Endothelial cell (in vitro differentiated cells): ENCODE measurements at regions not wholly inside any gene's neighbourhood (a gene's known extent, or its start where the extent isn't known, plus 50 kb on each side); places are given as distances from the start of the nearest gene placed in this dataset.

Experiments
- DNase-seq: peaks from one replicate; pipeline ENCODE4 v3.0.0; 2021; ENCODE audit warnings: low spot score
- H3K27ac Mint-ChIP-seq: one replicate; pipeline ENCODE4 v1.8.0; 2021; ENCODE audit warnings: mixed read lengths, inconsistent platforms; ENCODE audit not compliant: unreplicated experiment
- H3K27me3 Mint-ChIP-seq: one replicate; pipeline ENCODE4 v1.8.0; 2021; ENCODE audit warnings: mild to moderate bottlenecking, moderate library complexity, mixed read lengths, inconsistent platforms; ENCODE audit not compliant: unreplicated experiment
- H3K36me3 Mint-ChIP-seq: one replicate; pipeline ENCODE4 v1.8.0; 2021; ENCODE audit warnings: mild to moderate bottlenecking, low read depth, mixed read lengths, inconsistent platforms; ENCODE audit not compliant: unreplicated experiment
- H3K4me1 Mint-ChIP-seq: one replicate; pipeline ENCODE4 v1.8.0; 2021; ENCODE audit warnings: mild to moderate bottlenecking, mixed read lengths, inconsistent platforms; ENCODE audit not compliant: unreplicated experiment
- H3K4me3 Mint-ChIP-seq: one replicate; pipeline ENCODE4 v1.8.0; 2021; ENCODE audit warnings: mild to moderate bottlenecking, mixed read lengths, inconsistent platforms; ENCODE audit not compliant: unreplicated experiment
- H3K9me3 Mint-ChIP-seq: one replicate; pipeline ENCODE4 v1.8.0; 2021; ENCODE audit warnings: mixed read lengths, inconsistent platforms; ENCODE audit not compliant: unreplicated experiment
- CTCF ChIP-seq: fragments of 200-600 bp; sonication (generic); IDR thresholded peaks from one replicate; pipeline ENCODE4 v1.5.0; 2021; ENCODE audit warnings: antibody characterized with exemption; ENCODE audit not compliant: unreplicated experiment

DNA sequence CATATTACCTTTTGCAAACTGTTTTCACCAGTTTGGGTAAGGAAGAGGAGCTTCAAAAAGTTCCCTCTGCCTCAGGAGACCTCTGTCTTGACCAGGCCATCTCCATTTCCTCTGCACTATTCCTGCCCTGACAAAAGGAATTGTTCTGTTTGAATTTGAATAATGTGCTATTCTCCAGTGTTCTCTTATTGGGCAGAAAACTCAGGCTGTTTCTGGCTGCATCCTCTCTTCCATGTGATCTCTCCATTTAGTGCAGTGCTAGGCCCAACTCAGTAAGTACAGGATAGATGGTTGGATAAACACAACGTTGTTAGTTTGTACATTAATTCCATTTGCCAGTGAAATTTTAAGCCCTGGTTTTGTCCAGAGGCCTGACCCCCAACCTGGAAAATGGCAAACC is 102.2 kb upstream of the CELF4 start:
- peaks cover 5% of the 10 kb centered on the region for H3K27me3 Mint-ChIP-seq
- no peak for DNase-seq
- no peak for TF ChIP-seq CTCF
- H3K4me3 Mint-ChIP-seq = no peak overlapping the region
- H3K36me3 Mint-ChIP-seq = no peaks in the 10 kb centered on the region
- no peak overlapping the region for H3K27ac Mint-ChIP-seq
- no peaks in the 10 kb centered on the region for H3K9me3 Mint-ChIP-seq
- H3K4me1 Mint-ChIP-seq = peaks cover 32% of the 10 kb centered on the region

- TF ChIP-seq CTCF = no peak
- no peak overlapping the region for H3K4me3 Mint-ChIP-seq
- H3K27ac Mint-ChIP-seq = no peak overlapping the region
- peaks cover 32% of the 10 kb centered on the region for H3K4me1 Mint-ChIP-seq
- H3K27me3 Mint-ChIP-seq = peaks cover 6% of the 10 kb centered on the region
- H3K9me3 Mint-ChIP-seq = no peaks in the 10 kb centered on the region
- H3K36me3 Mint-ChIP-seq = no peaks in the 10 kb centered on the region
- DNase-seq = no peak
These were observed 101.4 kb upstream of the CELF4 start for GRCh38 chr18:37666991-37667390.

GRCh38 chr18:37666451-37666850 is 100.9 kb upstream of the CELF4 start:
- H3K27ac Mint-ChIP-seq = no peak overlapping the region
- H3K4me1 Mint-ChIP-seq = peaks cover 32% of the 10 kb centered on the region
- no peak for TF ChIP-seq CTCF
- DNase-seq = no peak
- H3K9me3 Mint-ChIP-seq = no peaks in the 10 kb centered on the region
- no peak overlapping the region for H3K4me3 Mint-ChIP-seq
- peaks cover 9% of the 10 kb centered on the region for H3K27me3 Mint-ChIP-seq
- H3K36me3 Mint-ChIP-seq = no peaks in the 10 kb centered on the region

DNA sequence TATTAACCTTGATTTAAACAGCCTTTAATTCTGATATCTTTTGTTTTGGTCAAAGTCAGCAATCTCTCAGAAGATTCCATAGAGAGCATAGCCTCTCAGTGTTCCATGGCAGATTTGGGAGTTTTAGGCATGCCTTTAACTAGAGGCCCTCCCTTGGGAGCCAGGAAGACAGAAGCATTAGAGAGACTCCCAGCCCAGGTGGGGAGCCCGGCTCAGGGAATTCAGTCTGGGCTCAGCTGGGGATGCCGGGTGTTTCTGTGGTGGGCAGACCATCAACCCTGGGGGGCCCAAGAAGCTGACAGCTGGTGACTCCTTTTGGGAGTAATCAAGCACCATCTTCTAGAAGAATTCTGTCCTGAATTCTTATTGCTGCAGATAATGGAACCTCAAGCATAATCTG is 99.7 kb upstream of the CELF4 start:
- H3K27ac Mint-ChIP-seq = no peak overlapping the region
- DNase-seq = no peak
- H3K4me3 Mint-ChIP-seq = no peak overlapping the region
- no peaks in the 10 kb centered on the region for H3K36me3 Mint-ChIP-seq
- H3K27me3 Mint-ChIP-seq = peaks cover 12% of the 10 kb centered on the region
- peaks cover 32% of the 10 kb centered on the region for H3K4me1 Mint-ChIP-seq
- H3K9me3 Mint-ChIP-seq = no peaks in the 10 kb centered on the region
- no peak for TF ChIP-seq CTCF

- peaks cover 35% of the 10 kb centered on the region for H3K4me1 Mint-ChIP-seq
- no peak overlapping the region for H3K27ac Mint-ChIP-seq
- DNase-seq = no peak
- no peaks in the 10 kb centered on the region for H3K36me3 Mint-ChIP-seq
- peaks cover 13% of the 10 kb centered on the region for H3K27me3 Mint-ChIP-seq
- no peak overlapping the region for H3K4me3 Mint-ChIP-seq
- TF ChIP-seq CTCF = no peak
- no peaks in the 10 kb centered on the region for H3K9me3 Mint-ChIP-seq
These were observed 97.8 kb upstream of the CELF4 start for GRCh38 chr18:37663446-37663845.
